CD4-positive, alpha-beta T cell (primary cell): ENCODE measurements at regions not wholly inside any gene's neighbourhood (a gene's known extent, or its start where the extent isn't known, plus 50 kb on each side); places are given as distances from the start of the nearest gene placed in this dataset.

Experiments used
- ATAC-seq: fragments of 200-7000 bp; cut with Tn5 transposase; one replicate; pipeline ENCODE4 v1.10.0; 2022; ENCODE audit warnings: mild to moderate bottlenecking; ENCODE audit not compliant: poor library complexity
- CTCF ChIA-PET: fragments of 350-600 bp; sonication (Branson Sonifier 250); formaldehyde crosslinking; loops from one replicate; lab custom pipeline; 2021; ENCODE audit warnings: antibody characterized with exemption, inconsistent platforms; lab: Charles Lee
- POLR2A ChIA-PET: fragments of 350-600 bp; sonication (Branson Sonifier 250); formaldehyde crosslinking; loops from one replicate; lab custom pipeline; 2021; ENCODE audit warnings: antibody characterized with exemption, inconsistent platforms; lab: Charles Lee
- DNase-seq, 14 experiments: peaks; one replicate each; pipeline ENCODE4 v3.0.0-alpha.2; 2013 to 2020; ENCODE audit warnings: mixed read lengths in 2 of 14
- H3K27ac ChIP-seq, 2 donors: one replicate each; pipeline versions ENCODE4 v1.5.1 to v1.7.0; 2013; ENCODE audit warnings: low read length in 2 of 2, low read depth in 1 of 2, mild to moderate bottlenecking in 1 of 2
- H3K27me3 ChIP-seq, 2 experiments: 1 replicate in 1 of 2; 2 replicates in 1 of 2; pipeline versions ENCODE4 v1.6.1 to v1.7.0; 2013; ENCODE audit warnings: low read length in 2 of 2, control low read depth in 1 of 2, mild to moderate bottlenecking in 1 of 2, moderate library complexity in 1 of 2; ENCODE audit not compliant: insufficient read depth in 2 of 2, control insufficient read depth in 1 of 2
- H3K36me3 ChIP-seq: one replicate; pipeline ENCODE4 v1.6.1; 2013; ENCODE audit warnings: low read length, control low read depth; ENCODE audit not compliant: insufficient read depth
- H3K4me1 ChIP-seq: one replicate; pipeline ENCODE4 v1.6.1; 2013; ENCODE audit warnings: low read length, control low read depth; ENCODE audit not compliant: insufficient read depth
- H3K4me3 ChIP-seq: one replicate; pipeline ENCODE4 v1.5.1; 2013; ENCODE audit warnings: mild to moderate bottlenecking, low read length, moderate library complexity
- H3K9me3 ChIP-seq, 2 experiments: 1 replicate in 1 of 2; 2 replicates in 1 of 2; pipeline versions ENCODE4 v1.6.1 to v1.7.0; 2013; ENCODE audit warnings: low read length in 2 of 2, mild to moderate bottlenecking in 2 of 2, control low read depth in 1 of 2, moderate library complexity in 1 of 2; ENCODE audit not compliant: control insufficient read depth in 1 of 2, insufficient read depth in 1 of 2
- H3K27ac Mint-ChIP-seq: one replicate; pipeline ENCODE4 v1.8.0; 2020; ENCODE audit warnings: mixed read lengths
- H3K27me3 Mint-ChIP-seq: one replicate; pipeline ENCODE4 v1.8.0; 2021; ENCODE audit warnings: mixed read lengths
- H3K36me3 Mint-ChIP-seq: one replicate; pipeline ENCODE4 v1.8.0; 2021; ENCODE audit warnings: low read depth, mixed read lengths
- H3K4me1 Mint-ChIP-seq: one replicate; pipeline ENCODE4 v1.8.0; 2021; ENCODE audit warnings: low read depth, mixed read lengths
- H3K4me3 Mint-ChIP-seq: one replicate; pipeline ENCODE4 v1.8.0; 2020; ENCODE audit warnings: mild to moderate bottlenecking, mixed read lengths
- H3K9me3 Mint-ChIP-seq: one replicate; pipeline ENCODE4 v1.8.0; 2020; ENCODE audit warnings: mixed read lengths
- CTCF ChIP-seq: fragments of 200-600 bp; IDR thresholded peaks from one replicate; pipeline ENCODE4 v1.8.0; 2022; ENCODE audit warnings: antibody characterized with exemption, mild to moderate bottlenecking
- intact Hi-C, 2 experiments: fragments of 100-400 bp; cut with DNase I in 1 of 2; cut with micrococcal nuclease in 1 of 2; formaldehyde crosslinking; loops; one replicate each; pipeline versions ENCODE4 v1.15.1 to v1.9.0; 2023 to 2025; cut with DNase I, micrococcal nuclease

- H3K27ac ChIP-seq = no peak overlapping the region
- H3K4me3 ChIP-seq = no peak overlapping the region
- Mint-ChIP-seq H3K4me1 (no peaks in the 10 kb centered on the region), H3K27ac (no peak overlapping the region), H3K4me3 (no peak overlapping the region), H3K36me3 (no peaks in the 10 kb centered on the region), H3K9me3 (no peaks in the 10 kb centered on the region), H3K27me3 (peaks cover 31% of the 10 kb centered on the region)
- no peaks in the 10 kb centered on the region for H3K36me3 ChIP-seq
- DNase-seq = no peak
- intact Hi-C loops = no loop called here
- no peaks in the 10 kb centered on the region for H3K4me1 ChIP-seq
- no peak for TF ChIP-seq CTCF
- CTCF ChIA-PET = no interaction called here
- peaks cover 0 to 7% of the 10 kb centered on the region in 2 experiments for H3K9me3 ChIP-seq
- peaks cover 3 to 5% of the 10 kb centered on the region in 2 experiments for H3K27me3 ChIP-seq
- no peak for ATAC-seq
- POLR2A ChIA-PET = no interaction called here
Observed at GRCh38 chr17:5962371-5962770, 107.8 kb upstream of the WSCD1 start.

- no peak overlapping the region for H3K4me3 Mint-ChIP-seq
- Histone ChIP-seq H3K36me3 (no peaks in the 10 kb centered on the region), H3K27me3 (peaks cover 4 to 6% of the 10 kb centered on the region in 2 experiments), H3K27ac (no peak overlapping the region), H3K9me3 (peaks cover 10 to 14% of the 10 kb centered on the region in 2 experiments), H3K4me3 (no peak overlapping the region), H3K4me1 (no peaks in the 10 kb centered on the region)
- H3K9me3 Mint-ChIP-seq = peaks cover 9% of the 10 kb centered on the region
- DNase-seq = no peak
- no peak for TF ChIP-seq CTCF
- no peaks in the 10 kb centered on the region for H3K4me1 Mint-ChIP-seq
- no peak for ATAC-seq
- POLR2A ChIA-PET = no interaction called here
- no peak overlapping the region for H3K27ac Mint-ChIP-seq
- intact Hi-C loops = no loop called here
- H3K27me3 Mint-ChIP-seq = peaks cover 44% of the 10 kb centered on the region
- CTCF ChIA-PET = no interaction called here
- H3K36me3 Mint-ChIP-seq = no peaks in the 10 kb centered on the region
Observed at GRCh38 chr17:5971969-5972368, 98.2 kb upstream of the WSCD1 start.

- no peaks in the 10 kb centered on the region for H3K36me3 ChIP-seq
- ChIA-PET POLR2A (no interaction called here), CTCF (no interaction called here)
- DNase-seq = no peak
- intact Hi-C loops = no loop called here
- Mint-ChIP-seq H3K9me3 (peaks cover 7% of the 10 kb centered on the region), H3K4me3 (no peak overlapping the region), H3K36me3 (no peaks in the 10 kb centered on the region), H3K27ac (no peak overlapping the region), H3K4me1 (no peaks in the 10 kb centered on the region), H3K27me3 (peaks cover 43% of the 10 kb centered on the region)
- ATAC-seq = no peak
- no peak overlapping the region for H3K4me3 ChIP-seq
- peaks cover 4 to 6% of the 10 kb centered on the region in 2 experiments for H3K27me3 ChIP-seq
- H3K9me3 ChIP-seq = peaks cover 10 to 14% of the 10 kb centered on the region in 2 experiments
- no peak overlapping the region for H3K27ac ChIP-seq
- H3K4me1 ChIP-seq = no peaks in the 10 kb centered on the region
- no peak for TF ChIP-seq CTCF
Observed at GRCh38 chr17:5973410-5973809, 96.8 kb upstream of the WSCD1 start.
